NCI-H2227 treated with DMSO at 0.1 percent for 48 hours (cell line): ENCODE measurements at regions not wholly inside any gene's neighbourhood (a gene's known extent, or its start where the extent isn't known, plus 50 kb on each side); places are given as distances from the start of the nearest gene placed in this dataset.
A peak's percentile ranks its signal among the peaks of the same experiment; 100 is the strongest.
"Not testable (repeated sequence)": the region's sequence is repeated elsewhere in the genome, so short reads cannot be mapped to it uniquely, and the experiment has no call there.

ENCODE experiments used
- DNase-seq: peaks from one replicate; lab custom pipeline; 2025; lab: John Stamatoyannopoulos, UW

- DNase-seq = no peak
Measured at GRCh38 chr10:4230036-4230435, 445.0 kb upstream of the KLF6 start.

- no peak for DNase-seq
Measured at GRCh38 chr10:4229106-4229505, 444.1 kb upstream of the KLF6 start.

GRCh38 chr10:4227586-4227985 is 442.6 kb upstream of the KLF6 start:
- no peak for DNase-seq

- no peak for DNase-seq
Measured at GRCh38 chr10:4226941-4227540, 442.0 kb upstream of the KLF6 start.

- no peak for DNase-seq
Measured at GRCh38 chr10:4224178-4224577, 439.2 kb upstream of the KLF6 start.

GRCh38 chr10:4221310-4221709 is 436.3 kb upstream of the KLF6 start:
- DNase-seq = not testable (repeated sequence)

GRCh38 chr10:4219901-4220300 is 434.9 kb upstream of the KLF6 start:
- no peak for DNase-seq

GRCh38 chr10:4217653-4218052 is 432.6 kb upstream of the KLF6 start:
- no peak for DNase-seq

- DNase-seq = peak; percentile 3
Measured at GRCh38 chr10:4217187-4217586, 432.2 kb upstream of the KLF6 start.

GRCh38 chr10:4216726-4217125 is 431.7 kb upstream of the KLF6 start:
- no peak for DNase-seq

GRCh38 chr10:4215963-4216575 is 431.1 kb upstream of the KLF6 start:
- DNase-seq = no peak

- no peak for DNase-seq
Measured at GRCh38 chr10:4215485-4215884, 430.5 kb upstream of the KLF6 start.

GRCh38 chr10:4214908-4215307 is 429.9 kb upstream of the KLF6 start:
- DNase-seq = no peak

- no peak for DNase-seq
Measured at GRCh38 chr10:4213441-4213840, 428.4 kb upstream of the KLF6 start.

GRCh38 chr10:4212111-4212630 is 427.2 kb upstream of the KLF6 start:
- DNase-seq = no peak

- no peak for DNase-seq
Measured at GRCh38 chr10:4208499-4208898, 423.5 kb upstream of the KLF6 start.

GRCh38 chr10:4205113-4205512 is 420.1 kb upstream of the KLF6 start:
- DNase-seq = no peak

GRCh38 chr10:4202938-4203337 is 417.9 kb upstream of the KLF6 start:
- DNase-seq = no peak

GRCh38 chr10:4201866-4202825 is 417.1 kb upstream of the KLF6 start:
- DNase-seq = no peak

GRCh38 chr10:4199196-4199595 is 414.2 kb upstream of the KLF6 start:
- DNase-seq = no peak

GRCh38 chr10:4198216-4198615 is 413.2 kb upstream of the KLF6 start:
- no peak for DNase-seq

- no peak for DNase-seq
Measured at GRCh38 chr10:4197676-4198075, 412.7 kb upstream of the KLF6 start.
